Endothelial cell of umbilical vein (primary cell): ENCODE measurements at regions not wholly inside any gene's neighbourhood (a gene's known extent, or its start where the extent isn't known, plus 50 kb on each side); places are given as distances from the start of the nearest gene placed in this dataset.

Experiments used
- BruUV-seq: library from RNA; stranded (reverse); fragments of 400-500 nt; replicated peaks from 2 replicates; lab custom pipeline; 2021; lab: Mats Ljungman, UMichigan
- CTCF ChIA-PET: fragments of 300-600, 350-600 bp; sonication (Branson Sonifier 250); formaldehyde crosslinking; loops from one replicate; lab custom pipeline; 2021; ENCODE audit warnings: antibody characterized with exemption, inconsistent platforms; lab: Charles Lee
- POLR2A ChIA-PET: fragments of 300-600, 350-600 bp; sonication (Branson Sonifier 250); formaldehyde crosslinking; loops from one replicate; lab custom pipeline; 2021; ENCODE audit warnings: antibody characterized with exemption, inconsistent platforms; lab: Charles Lee
- DNase-seq: peaks from one replicate; pipeline ENCODE4 v3.0.0-alpha.2; 2011; ENCODE audit warnings: low read depth, low spot score
- FAIRE-seq: peaks from 2 replicates; lab custom pipeline; 2011; peaks lifted over from hg19 to GRCh38; lab: Jason Lieb, UNC
- H2AFZ ChIP-seq: 2 replicates; pipeline ENCODE4 v1.6.0; 2012; ENCODE audit warnings: low read depth, low read length, control low read depth, inconsistent platforms
- H3K27ac ChIP-seq: 2 replicates; pipeline ENCODE4 v1.5.1; 2011; ENCODE audit warnings: low read depth, mild to moderate bottlenecking, control low read depth, low read length, moderate library complexity; ENCODE audit not compliant: insufficient read depth
- H3K27me3 ChIP-seq, 2 experiments: 2 replicates each; pipeline versions ENCODE4 v1.6.0 to v1.6.1; 2011; ENCODE audit warnings: low read length in 2 of 2, mixed read lengths in 1 of 2; ENCODE audit not compliant: control insufficient read depth in 2 of 2, insufficient read depth in 2 of 2
- H3K36me3 ChIP-seq, 2 experiments: 2 replicates in 1 of 2; 3 replicates in 1 of 2; pipeline ENCODE4 v1.5.1; 2011; ENCODE audit warnings: low read length in 2 of 2, mild to moderate bottlenecking in 1 of 2, moderate library complexity in 1 of 2; ENCODE audit not compliant: control insufficient read depth in 2 of 2, insufficient read depth in 2 of 2; ENCODE audit errors: extremely low read depth in 1 of 2
- H3K4me1 ChIP-seq: 3 replicates; pipeline ENCODE4 v1.5.1; 2011; ENCODE audit warnings: mild to moderate bottlenecking, low read length; ENCODE audit not compliant: control insufficient read depth, insufficient read depth; ENCODE audit errors: extremely low read depth
- H3K4me2 ChIP-seq: 2 replicates; pipeline ENCODE4 v1.6.1; 2011; ENCODE audit warnings: low read length, control low read depth, mixed read lengths; ENCODE audit not compliant: insufficient read depth
- H3K4me3 ChIP-seq, 3 experiments: fragments of 200-600 bp in 1 of 3; sonication (generic), shearing (Covaris generic) in 1 of 3; replicated peaks in 1 of 3; 2 replicates each; pipeline ENCODE4 v1.5.1; 2011 to 2016; ENCODE audit warnings: control low read depth in 3 of 3, low read length in 3 of 3, mild to moderate bottlenecking in 2 of 3, inconsistent platforms in 1 of 3, low read depth in 1 of 3, moderate library complexity in 1 of 3; ENCODE audit not compliant: insufficient read depth in 1 of 3
- H3K79me2 ChIP-seq: 2 replicates; pipeline ENCODE4 v1.6.0; 2012; ENCODE audit warnings: low read length, inconsistent platforms; ENCODE audit not compliant: control insufficient read depth, insufficient read depth
- H3K9ac ChIP-seq: replicated peaks from 2 replicates; pipeline ENCODE3; 2011; ENCODE audit warnings: low read length, control low read depth; ENCODE audit not compliant: insufficient read depth; ENCODE audit errors: extremely low read depth
- H3K9me1 ChIP-seq: replicated peaks from 3 replicates; pipeline ENCODE4 v1.6.0; 2011; ENCODE audit warnings: mild to moderate bottlenecking, low read length; ENCODE audit not compliant: control insufficient read depth, insufficient read depth; ENCODE audit errors: extremely low read depth
- H3K9me3 ChIP-seq: replicated peaks from 2 replicates; pipeline ENCODE4 v1.5.1; 2012; ENCODE audit warnings: low read length, inconsistent platforms; ENCODE audit not compliant: control insufficient read depth, insufficient read depth
- H4K20me1 ChIP-seq: replicated peaks from 2 replicates; pipeline ENCODE3; 2011; ENCODE audit warnings: mild to moderate bottlenecking, low read length; ENCODE audit not compliant: control insufficient read depth, insufficient read depth; ENCODE audit errors: extremely low read depth
- CTCF ChIP-seq, 2 donors: IDR thresholded peaks; 1 replicate in 1 of 2; 2 replicates in 1 of 2; pipeline ENCODE4 v1.5.1; 2011; ENCODE audit warnings: low read length in 2 of 2, mild to moderate bottlenecking in 2 of 2, moderate library complexity in 2 of 2, control low read depth in 1 of 2, inconsistent platforms in 1 of 2, low read depth in 1 of 2; ENCODE audit not compliant: insufficient read depth in 1 of 2; ENCODE audit errors: extremely low read depth in 1 of 2
- EZH2 ChIP-seq: IDR thresholded peaks from 2 replicates; pipeline ENCODE4 v1.6.1; 2012; ENCODE audit warnings: borderline replicate concordance, low read depth, mild to moderate bottlenecking, moderate library complexity, low read length, inconsistent platforms; ENCODE audit not compliant: severe bottlenecking
- FOS ChIP-seq: IDR thresholded peaks from 2 replicates; pipeline ENCODE4 v1.6.1; 2011; ENCODE audit warnings: mild to moderate bottlenecking, low read length, moderate library complexity, borderline replicate concordance; ENCODE audit not compliant: insufficient read depth
- GATA2 ChIP-seq: IDR thresholded peaks from 2 replicates; pipeline ENCODE4 v1.7.0; 2011; ENCODE audit warnings: low read depth, mild to moderate bottlenecking, moderate library complexity, mixed read lengths, low read length; ENCODE audit not compliant: insufficient read length, insufficient read depth
- JUN ChIP-seq: IDR thresholded peaks from 2 replicates; pipeline ENCODE4 v1.6.1; 2011; ENCODE audit warnings: borderline replicate concordance, low read depth; ENCODE audit not compliant: insufficient read length, insufficient read depth
- MYC ChIP-seq: IDR thresholded peaks from one replicate; pipeline ENCODE4 v1.6.1; 2011; ENCODE audit warnings: mild to moderate bottlenecking, low read depth, low read length
- POLR2A ChIP-seq: IDR thresholded peaks from 2 replicates; pipeline ENCODE4 v1.6.1; 2012; ENCODE audit warnings: low read depth, mild to moderate bottlenecking, control low read depth, low read length
- POLR2AphosphoS5 ChIP-seq: IDR thresholded peaks from 2 replicates; pipeline ENCODE4 v1.6.1; 2012; ENCODE audit warnings: low read depth, mild to moderate bottlenecking, control low read depth, low read length, moderate library complexity; ENCODE audit not compliant: insufficient read depth
- dilution Hi-C: fragments of 300-500 bp; cut with MboI; formaldehyde crosslinking; loops from one replicate; pipeline ENCODE4 v1.15.0; 2019; ENCODE audit warnings: low sequenced_read_pairs; ENCODE audit not compliant: extremely low pct_ligation_motif_present
- intact Hi-C: fragments of 100-400 bp; cut with micrococcal nuclease; formaldehyde crosslinking; loops from one replicate; pipeline ENCODE4 v1.10.0; 2022
- TF ChIP-seq, protein P1 (sequence below): IDR thresholded peaks from 2 replicates; pipeline ENCODE4 v1.6.1; 2011; ENCODE audit not compliant: insufficient read depth, insufficient read length

- no TSS peak for BruUV-seq
- no peak for FAIRE-seq
Measured at GRCh38 chr4:137116144-137116543, 416.1 kb downstream of the PCDH18 start.

More at GRCh38 chr4:137116144-137116543, 416.1 kb downstream of the PCDH18 start:
- DNase-seq = no peak
- ChIA-PET CTCF (no interaction called here), POLR2A (no interaction called here)
- Histone ChIP-seq H3K27me3 (no peaks in the 10 kb centered on the region), H3K4me2 (no peak overlapping the region), H4K20me1 (no peaks in the 10 kb centered on the region), H3K4me3 (no peak overlapping the region), H3K9me3 (no peaks in the 10 kb centered on the region), H3K36me3 (no peaks in the 10 kb centered on the region), H3K4me1 (no peaks in the 10 kb centered on the region), H3K79me2 (no peaks in the 10 kb centered on the region), H3K27ac (no peak overlapping the region), H2AFZ (no peak overlapping the region), H3K9me1 (no peaks in the 10 kb centered on the region), H3K9ac (no peak overlapping the region)
- dilution Hi-C loops (no loop called here), intact Hi-C loops (no loop called here)
- TF ChIP-seq MYC (no peak), FOS (no peak), POLR2AphosphoS5 (no peak), GATA2 (no peak), EZH2 (no peak), CTCF (IDR thresholded peaks at IDR 0.05; ENCODE audit: extremely low read depth in 1 of 2, insufficient read depth in 1 of 2, low read depth in 1 of 2, low read length in 2 of 2) (no peak), JUN (no peak), POLR2A (no peak)
- TF ChIP-seq, protein P1, sequence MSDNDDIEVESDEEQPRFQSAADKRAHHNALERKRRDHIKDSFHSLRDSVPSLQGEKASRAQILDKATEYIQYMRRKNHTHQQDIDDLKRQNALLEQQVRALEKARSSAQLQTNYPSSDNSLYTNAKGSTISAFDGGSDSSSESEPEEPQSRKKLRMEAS = no peak
